NCI-H2171 (cell line): ENCODE measurements at regions not wholly inside any gene's neighbourhood (a gene's known extent, or its start where the extent isn't known, plus 50 kb on each side); places are given as distances from the start of the nearest gene placed in this dataset.
"Not testable (repeated sequence)": the region's sequence is repeated elsewhere in the genome, so short reads cannot be mapped to it uniquely, and the experiment has no call there.

Source experiments
- DNase-seq: peaks from one replicate; lab custom pipeline; 2025; lab: John Stamatoyannopoulos, UW

DNA sequence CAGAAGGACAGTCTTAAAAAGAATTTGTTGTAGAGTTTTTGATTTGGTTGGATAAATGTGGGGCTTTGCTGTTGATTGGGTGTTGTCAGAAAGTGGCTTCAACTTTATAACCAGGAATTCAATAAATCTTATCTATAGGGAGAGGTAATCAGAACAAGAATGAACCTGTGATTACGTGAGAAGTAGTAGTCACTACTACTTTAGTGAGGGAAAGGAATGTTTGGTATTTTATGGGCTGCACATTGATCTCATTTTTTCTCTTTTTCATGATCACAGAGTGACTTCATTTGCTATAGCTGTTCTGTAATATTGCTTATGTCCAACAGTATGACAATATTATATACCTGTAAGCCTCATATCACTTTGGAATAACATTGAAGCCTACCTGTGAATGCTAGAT lies 485.2 kb upstream of the BCHE start:
- no peak for DNase-seq

DNA sequence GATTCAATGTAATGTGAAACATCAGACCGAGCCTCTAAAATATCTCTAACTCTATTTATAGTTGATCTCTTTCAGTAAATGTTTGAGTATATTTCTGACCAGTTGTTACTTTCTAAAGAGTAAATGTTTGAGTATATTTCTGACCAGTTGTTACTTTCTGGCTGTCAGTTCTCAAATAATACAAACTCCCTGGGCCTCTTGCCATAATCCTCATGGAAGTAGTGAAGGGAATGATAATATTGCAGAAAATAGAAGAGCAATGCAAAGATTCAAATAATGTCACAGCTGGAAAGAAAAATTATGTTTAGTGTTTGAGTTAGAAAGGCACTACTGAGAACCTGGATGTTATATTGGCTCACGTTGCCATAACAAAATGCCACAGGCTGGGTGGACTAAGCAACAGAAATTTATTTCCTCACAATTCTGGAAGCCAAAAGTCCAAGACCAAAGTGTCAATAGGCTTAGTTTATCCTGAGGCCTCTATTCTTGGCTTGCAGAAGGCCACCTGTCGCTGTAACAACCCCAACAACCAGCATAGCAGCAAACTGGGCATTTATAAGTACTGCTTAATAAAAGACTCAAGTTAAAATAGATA lies 470.6 kb upstream of the BCHE start:
- DNase-seq: no peak

DNA sequence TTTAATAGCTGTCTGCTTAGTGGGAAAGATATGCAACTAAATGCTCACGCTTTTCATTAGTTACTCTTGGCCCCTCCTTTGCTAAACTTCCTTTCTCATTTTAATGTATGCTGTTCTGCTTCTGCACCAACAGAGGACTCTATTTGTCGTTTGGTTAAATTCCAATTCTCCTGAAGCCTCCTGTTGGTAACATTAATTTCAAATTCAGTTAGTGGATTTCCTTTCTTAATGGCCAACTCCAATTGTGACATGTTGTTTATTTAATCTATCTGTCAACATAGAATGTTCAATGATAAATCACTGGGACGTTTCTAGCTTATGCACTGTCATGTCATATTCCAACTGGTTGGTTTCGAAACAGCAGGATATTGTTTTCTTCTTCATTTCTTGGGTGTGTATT lies 467.4 kb upstream of the BCHE start:
- no peak for DNase-seq

DNA sequence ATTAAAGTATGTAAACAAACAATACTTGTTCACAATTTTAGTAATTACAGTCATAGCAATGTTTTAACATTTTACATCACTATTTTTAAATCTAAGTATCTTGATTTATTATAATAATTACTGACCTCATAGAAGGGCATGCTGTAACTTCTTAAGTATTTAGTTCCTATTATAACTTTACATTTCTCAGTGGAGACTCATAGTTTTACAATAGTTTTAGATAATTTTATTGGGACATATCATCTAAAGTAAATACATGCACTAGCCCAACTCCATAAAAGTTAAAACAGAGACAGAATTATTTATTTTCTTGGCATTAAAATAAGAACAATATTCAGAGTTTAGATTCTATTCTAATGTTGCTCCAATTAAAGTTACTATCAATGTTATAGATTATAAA lies 466.5 kb upstream of the BCHE start:
- DNase-seq: no peak

DNA sequence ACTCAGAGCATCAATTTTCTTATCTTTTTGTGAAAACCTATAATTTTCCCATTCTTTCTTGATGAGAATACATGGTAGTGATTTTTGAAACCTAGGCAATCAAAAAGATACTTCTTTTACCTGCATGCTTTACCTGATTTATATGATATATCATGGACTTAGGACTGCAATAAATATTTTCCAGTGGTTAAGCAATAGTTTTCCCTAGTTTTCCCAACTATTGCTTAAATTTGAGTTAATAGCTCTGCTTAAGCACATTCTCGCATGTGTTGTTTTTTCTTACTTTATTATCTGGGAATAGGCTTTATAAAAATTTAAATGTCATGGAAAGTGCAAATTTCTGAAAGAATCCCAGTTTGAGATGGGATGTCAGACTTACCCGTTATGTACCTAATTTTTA lies 465.1 kb upstream of the BCHE start:
- no peak for DNase-seq

DNA sequence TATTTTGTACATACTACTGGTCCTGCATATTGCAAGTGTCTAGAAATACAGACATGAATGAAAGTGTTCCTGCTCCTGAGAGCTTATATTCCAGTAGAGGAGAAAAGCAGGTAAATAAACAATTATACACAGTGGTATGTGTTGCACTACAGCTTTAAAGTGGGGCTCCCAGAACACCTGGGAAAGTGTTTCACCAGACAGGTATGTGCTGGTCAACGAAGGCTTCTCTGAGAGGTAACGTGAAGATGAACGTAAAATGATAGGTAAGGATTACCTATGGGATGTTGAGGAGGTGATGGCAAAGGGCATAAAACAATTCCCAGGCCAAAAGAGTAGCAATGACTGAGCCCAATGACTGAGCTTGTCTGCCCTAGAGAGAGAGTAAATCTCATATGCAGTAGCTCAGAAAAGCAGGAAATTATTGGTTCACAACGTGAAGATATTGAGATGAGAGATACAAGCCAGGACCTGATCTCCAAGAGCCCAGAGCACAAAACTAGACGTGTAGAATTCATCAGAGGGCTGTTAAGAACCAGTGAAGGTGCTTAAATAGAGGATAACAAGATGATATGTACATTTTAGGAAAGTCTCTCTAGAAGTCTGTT lies 459.1 kb upstream of the BCHE start:
- no peak for DNase-seq

DNA sequence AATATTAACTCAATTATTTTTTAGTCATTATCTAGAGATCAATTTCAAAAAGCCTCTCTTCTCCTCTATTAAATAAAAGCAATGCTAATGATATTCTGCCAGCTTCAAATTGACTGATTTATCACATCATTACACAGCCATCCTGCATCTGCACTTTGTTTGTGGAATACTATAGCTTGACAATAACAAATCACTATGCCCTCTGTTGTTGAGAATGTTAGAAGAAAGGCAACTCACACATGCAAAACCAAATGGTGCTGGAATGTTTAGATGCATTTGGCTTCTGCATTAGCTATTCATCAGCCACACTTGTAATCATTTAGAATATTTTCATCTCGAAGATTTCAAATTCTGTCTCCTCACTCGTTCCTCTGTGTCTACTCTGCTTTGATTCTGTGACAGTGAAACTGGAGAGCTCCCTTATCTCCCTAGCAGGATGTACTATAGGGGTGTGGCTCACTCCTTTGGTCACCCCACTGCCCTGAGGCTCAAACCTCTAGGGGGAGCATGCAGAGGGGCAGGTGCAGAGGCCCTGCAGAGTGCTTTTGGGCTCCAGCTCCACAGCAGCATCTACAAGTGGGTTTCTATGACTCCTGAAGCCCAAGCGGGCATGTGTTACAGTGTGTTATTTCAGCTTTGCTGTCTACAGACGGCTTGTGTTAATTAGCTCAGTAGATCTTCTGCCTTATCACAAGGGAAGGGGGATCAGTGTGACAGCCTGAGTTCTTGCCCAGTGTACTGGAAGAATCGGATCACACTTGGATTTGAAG lies 454.1 kb upstream of the BCHE start:
- no peak for DNase-seq

DNA sequence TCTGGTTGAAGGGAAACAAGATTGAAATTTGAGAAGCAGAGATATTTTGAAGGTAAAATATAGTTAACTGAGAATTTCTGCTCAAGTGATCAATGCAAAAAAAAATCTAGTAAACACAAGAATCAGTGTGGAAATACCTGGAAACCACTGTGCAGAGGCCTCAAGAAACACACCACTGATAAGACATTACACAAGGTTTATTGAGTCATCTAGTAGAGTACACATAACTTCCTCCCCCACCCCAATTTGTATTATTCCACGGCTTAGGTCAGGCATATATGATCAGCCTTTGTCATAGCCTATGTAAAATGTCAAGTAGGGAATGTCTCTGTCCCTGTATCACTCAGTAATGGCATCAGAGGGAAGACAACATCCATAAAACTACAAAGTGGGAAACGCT lies 447.8 kb upstream of the BCHE start:
- no peak for DNase-seq

DNA sequence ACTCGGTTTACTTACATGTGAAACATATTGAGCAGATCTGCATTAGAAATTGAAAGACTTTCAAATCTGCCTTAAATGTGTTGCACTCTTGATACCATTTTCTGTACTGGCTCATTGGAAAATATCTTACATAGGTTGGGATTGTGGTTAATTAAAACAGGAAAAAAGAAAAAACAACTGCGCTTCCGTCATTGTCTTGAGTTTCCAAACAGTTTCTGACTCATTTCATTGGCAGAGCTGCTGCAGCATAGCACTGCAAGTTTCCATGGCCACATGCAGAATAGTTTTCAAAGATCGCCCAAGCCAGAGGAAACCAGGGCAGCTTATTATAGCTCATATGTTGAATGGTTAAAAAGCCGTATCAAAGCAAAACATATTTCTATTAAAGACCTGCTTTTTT lies 446.6 kb upstream of the BCHE start:
- DNase-seq: no peak

DNA sequence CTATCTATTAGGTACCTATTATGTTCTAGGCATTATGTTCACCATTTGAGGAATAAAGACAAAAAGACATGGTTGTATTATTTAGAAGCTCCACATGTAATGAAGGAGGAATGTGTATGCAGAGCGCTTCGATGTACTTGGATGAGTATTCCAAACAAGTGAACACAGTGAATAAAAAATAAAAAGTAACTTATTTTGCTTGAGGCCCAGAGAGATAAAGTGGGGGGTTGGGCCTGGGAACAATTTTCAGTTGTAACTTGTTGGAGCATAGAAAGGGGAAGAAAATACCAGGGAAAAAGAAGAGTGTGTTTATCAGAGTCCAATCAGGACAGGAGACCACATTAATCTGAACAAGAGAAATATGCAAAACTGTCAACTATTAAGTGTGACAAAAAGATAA lies 445.7 kb upstream of the BCHE start:
- DNase-seq: no peak

DNA sequence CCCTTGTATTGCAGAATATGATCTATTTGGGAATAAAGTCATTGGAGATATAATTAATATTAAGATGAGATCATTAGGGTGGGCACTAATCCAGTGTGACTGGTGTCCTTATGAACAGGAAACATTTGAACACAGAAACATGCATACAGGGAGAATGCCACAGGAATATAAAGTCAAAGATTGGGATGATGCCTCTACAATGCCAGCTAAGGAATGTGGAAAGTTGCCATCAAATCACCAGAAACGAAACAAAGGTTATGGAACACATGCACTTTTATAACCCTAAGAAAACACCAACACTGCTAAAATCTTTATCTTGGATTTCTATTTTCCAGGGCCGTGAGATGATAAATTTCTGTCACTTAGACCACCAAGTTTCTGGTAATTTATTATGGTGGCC lies 442.4 kb upstream of the BCHE start:
- no peak for DNase-seq

DNA sequence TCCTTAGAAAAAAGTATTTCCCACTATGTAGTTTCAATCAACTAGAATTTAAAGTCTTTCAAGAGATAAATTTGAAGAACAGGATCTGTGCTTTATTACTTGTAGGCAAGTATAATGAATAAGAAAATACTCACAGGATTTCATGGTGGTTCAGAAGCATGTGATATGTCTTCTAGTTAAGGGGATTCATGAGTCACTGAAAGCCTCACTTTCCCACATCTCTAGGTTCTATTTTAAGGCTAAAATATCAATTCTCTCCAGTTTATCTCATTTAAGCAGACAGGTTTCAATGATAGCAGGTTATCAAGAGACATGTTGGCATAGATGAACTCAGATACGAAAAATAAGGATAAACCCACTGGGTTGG lies 437.8 kb upstream of the BCHE start:
- DNase-seq: no peak

DNA sequence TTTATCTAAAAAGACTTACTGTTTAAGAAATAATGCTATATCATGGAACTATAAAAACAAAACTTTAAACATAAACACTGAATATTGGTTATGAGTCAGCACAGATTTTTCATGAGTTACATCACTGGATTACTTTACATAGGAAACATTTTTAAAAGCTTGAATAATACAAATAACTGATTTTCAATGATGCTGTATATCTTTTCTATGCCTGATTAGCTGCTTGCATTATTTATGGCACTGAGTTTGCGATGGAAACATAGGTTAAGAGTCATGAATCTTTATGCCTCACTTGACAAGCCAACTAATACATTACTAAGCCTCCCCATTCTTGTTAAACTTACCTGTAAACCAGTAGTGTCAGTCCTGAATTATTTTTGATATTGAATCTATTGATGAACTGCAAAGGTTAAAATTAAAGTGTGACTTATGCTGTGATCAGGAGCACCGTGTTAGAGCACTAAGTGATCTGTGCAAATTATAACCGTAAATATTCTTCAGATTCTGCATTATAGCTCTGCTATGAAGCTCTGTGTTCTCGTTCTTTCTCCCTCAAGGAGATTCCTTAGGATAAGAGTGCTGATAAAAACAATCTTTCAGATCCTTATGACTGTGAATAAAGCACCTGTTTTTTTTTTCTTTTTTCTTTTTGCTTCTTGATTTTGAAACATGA lies 437.3 kb upstream of the BCHE start:
- DNase-seq: no peak

DNA sequence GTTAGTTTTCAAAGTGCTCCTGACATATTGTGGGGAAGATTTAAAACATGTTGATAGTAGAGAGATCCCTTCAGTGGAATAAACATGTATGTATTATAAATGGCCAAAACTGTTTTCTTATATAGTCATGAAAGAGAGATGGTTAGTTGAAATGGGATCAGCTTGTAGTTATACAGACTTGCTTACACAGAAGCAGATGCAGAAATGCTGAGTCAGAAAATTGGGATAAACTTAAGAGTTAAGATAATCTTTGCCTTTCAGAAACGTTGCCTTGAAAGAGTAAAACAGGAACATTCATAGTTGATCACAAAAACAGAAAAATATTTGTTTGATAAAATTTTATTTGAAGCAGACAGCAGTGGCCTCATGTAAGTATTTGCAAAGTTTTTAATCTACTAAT lies 433.2 kb upstream of the BCHE start:
- no peak for DNase-seq

DNA sequence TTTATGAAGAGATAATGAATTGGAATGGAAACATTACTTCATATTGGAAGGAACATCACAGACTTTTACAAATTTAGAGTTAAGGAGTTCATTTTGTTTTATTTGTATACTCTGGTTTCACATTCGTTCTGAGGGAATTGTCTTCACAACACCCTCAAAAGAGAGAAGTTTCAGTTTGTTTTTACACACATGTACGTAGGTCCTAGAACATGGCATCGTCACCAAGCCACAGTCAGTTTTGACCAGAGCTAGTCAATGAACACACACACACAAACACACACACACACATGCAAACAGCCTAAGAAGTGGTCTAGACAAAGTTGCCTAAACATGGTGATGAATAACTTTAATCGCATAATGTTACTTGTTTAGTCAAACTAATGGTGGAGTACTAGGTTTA lies 427.9 kb upstream of the BCHE start:
- DNase-seq: no peak

DNA sequence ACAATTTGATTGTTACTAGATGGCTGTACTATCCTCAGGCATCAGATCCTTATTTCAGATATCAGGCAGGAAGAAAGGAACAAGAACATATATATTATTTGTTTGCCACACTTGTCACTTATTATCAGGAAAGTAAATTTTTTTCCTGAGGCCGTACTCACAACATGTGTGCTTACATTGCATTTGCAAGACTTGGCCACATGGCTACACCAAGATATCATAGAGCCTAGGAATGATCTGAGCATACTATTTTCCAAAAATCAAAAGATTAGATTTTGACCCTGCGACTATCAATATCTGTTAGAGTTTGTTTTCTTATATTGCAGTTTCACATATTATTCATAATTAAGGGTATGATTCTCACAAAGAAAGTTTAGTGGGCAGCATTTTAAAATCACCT lies 426.2 kb upstream of the BCHE start:
- DNase-seq: no peak

DNA sequence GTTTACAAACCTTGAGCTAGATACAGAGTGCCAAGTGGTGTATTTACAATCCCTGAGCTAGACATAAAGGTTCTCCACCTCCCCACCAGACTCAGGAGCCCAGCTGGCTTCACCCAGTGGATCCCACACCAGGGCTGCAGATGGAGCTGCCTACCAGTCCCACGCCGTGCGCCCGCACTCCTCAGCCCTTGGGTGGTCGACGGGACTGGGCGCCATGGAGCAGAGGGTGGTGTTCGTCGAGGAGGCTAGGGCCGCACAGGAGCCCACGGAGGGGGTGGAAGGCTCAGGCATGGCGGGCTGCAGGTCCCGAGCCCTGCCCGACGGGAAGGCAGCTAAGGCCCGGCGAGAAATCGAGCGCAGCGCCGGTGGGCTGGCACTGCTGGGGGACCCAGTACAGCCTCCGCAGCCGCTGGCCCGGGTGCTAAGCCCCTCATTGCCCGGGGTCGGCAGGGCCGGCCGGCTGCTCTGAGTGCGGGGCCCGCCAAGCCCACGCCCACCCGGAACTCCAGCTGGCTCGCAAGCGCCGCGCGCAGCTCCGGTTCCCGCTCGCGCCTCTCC lies 421.1 kb upstream of the BCHE start:
- DNase-seq: not testable (repeated sequence)

DNA sequence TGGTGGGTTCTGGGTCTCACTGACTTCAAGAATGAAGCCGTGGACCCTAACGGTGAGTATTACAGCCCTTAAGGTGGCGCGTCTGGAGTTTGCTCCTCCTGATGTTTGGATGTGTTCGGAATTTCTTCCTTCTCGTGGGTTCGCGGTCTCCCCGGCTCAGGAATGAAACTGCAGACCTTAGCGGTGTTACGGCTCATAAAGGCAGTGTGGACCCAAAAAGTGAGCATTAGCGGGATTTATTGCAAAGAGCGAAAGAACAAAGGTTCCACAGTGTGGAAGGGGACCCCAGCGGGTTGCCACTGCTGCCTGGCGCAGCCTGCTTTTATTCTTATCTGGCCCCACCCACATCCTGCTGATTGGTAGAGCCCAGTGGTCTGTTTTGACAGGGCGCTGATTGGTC lies 420.5 kb upstream of the BCHE start:
- DNase-seq: no peak

DNA sequence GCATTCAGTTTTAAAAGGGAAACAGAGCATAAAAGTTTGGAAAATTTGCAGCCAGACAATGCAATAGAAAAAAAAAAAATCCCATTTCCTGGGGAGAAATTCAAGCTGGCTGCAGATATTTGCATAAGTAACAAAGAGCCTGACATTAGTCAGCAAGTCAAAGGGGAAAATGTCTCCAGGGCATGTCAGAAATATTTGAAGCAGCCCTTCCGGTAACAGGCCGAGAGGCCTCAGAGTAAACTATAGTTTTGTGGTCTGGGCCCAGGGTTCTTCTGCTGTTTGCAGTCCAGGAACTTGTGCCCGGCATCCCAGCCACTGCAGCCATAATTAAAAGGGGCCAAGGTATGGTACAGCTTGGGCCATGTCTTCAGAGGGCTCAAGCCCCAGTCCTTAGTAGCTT lies 411.6 kb upstream of the BCHE start:
- DNase-seq: no peak

DNA sequence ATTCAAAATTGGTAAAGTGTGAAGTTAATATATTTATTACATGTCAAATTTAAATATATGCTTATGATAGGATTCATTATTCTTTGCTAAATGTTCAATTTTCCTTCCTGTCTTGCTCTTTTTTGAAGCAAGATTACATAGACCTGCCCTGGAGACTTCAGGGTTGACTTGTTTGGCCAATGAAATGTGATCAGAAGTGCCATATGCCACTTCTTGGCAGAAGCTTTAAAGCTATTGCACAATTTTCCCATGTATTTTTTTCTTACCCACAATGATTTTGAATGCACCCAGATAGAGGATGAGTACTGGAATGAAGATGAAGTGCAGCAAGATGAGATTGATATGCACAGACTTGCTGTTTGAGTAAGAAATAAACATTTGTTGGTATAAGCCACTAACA lies 406.3 kb upstream of the BCHE start:
- peak; percentile 80 for DNase-seq

DNA sequence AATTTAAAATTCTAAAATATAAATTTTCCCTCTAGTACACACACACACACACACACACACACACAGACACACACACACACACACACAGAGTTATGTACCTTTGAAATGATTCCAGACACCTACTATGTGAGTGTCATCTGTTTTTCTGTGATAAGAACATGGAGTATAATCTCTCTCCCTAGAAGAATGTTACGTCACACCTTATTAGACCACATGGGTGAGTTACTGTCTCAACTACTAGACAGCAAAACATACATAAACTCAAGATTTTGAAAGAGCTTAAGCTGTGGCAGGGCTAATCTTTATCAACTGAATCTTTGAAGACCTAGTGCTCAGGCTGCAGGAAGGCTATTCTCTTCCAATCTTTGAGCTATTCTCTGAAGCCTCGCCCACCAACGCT lies 385.9 kb upstream of the BCHE start:
- DNase-seq: no peak

DNA sequence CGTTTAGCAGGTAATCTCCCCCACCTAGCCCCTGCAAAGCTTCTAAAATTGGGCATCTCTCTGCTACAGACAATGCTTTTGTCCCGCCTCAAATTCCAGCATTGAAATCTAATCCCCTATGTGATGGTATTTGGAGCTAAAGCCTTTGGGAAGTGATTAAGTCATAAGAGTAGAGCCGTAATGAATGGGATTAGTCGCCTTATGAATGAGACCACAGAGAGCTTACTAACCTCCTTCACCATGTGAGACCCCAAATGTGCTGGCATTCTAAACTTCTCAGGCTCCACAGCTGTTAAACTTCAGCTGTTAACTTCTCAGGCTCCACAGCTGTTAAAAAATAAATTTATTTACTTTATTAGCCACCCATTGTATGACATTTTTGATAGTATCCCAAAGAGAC lies 374.2 kb upstream of the BCHE start:
- no peak for DNase-seq

DNA sequence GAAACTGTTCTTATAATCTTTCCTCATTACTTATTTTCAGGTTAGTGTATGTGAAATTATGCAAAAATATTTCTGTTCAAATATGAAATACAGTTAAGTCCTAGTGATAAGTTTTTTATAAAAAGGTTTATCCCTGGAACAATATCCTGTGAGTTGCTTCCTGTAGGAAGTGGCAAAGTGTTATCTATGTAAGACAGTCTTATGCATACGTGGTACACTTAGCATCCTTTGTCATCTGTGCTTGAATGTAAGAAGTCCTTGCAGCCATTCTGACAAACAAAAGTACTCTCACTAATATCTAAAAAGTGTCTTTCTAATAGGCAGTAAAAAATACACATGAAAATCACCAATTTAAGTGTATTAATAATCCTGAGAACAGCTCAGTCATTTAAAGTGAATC lies 372.5 kb upstream of the BCHE start:
- no peak for DNase-seq
